T-helper 2 cell treated with Interferon-gamma antibody and Interleukin-4, amounts not matched to agents 100 ng/mL and 5 ng/mL, for 36 hours (primary cell): ENCODE measurements at regions not wholly inside any gene's neighbourhood (a gene's known extent, or its start where the extent isn't known, plus 50 kb on each side); places are given as distances from the start of the nearest gene placed in this dataset.

Experiments
- intact Hi-C: fragments of 100-400 bp; cut with micrococcal nuclease; formaldehyde crosslinking; loops from one replicate; pipeline ENCODE4 v1.15.1; 2023

- intact Hi-C loops = no loop called here
These were observed 95.0 kb upstream of the KIAA1217 start for GRCh38 chr10:24113901-24114300.

GRCh38 chr10:24114556-24114955, 94.4 kb upstream of the KIAA1217 start:
- intact Hi-C loops = no loop called here

DNA sequence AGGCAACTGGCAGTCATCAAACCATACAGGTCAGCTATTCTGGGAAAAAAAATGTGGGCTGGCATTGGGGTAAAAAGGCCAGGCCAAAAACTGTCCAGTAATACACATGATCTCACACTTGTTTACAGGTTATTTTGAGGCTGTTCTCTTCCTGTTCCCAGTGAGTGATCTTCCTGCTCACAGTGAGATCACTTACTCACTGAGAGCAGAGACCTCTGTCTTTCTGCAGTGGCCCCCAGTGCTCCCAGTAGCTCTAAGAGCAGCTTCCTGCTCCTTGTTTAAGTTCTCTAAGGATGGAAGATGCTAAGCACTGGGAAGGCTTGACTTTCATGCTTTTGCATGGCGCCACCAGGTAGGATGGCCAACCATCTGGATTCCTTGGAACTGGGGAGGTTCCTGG, 93.5 kb upstream of the KIAA1217 start:
- intact Hi-C loops = no loop called here

- intact Hi-C loops = no loop called here
These were observed 90.7 kb upstream of the KIAA1217 start for GRCh38 chr10:24118246-24118645.

- intact Hi-C loops = no loop called here
These were observed 89.0 kb upstream of the KIAA1217 start for GRCh38 chr10:24119896-24120295.

DNA sequence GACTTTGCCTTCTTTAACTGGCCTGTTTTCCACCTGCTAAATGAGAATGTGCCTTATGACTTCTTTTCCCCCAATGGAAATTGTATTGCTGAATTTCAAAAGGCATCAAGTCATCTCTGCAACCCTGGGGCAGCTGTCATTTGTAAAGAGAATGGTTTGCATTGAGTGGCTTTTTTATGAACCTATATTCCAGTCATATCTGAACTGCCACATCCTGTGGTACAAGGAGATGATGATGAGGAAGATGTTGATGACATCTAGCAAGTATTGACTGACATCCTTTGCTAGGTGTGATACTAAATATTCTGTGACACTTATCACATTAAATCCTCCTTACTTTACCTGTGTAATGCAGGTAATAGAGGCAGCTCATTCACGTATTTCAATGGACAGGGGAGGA, 88.3 kb upstream of the KIAA1217 start:
- intact Hi-C loops = no loop called here

GRCh38 chr10:24127516-24127915, 81.4 kb upstream of the KIAA1217 start:
- intact Hi-C loops = no loop called here

- intact Hi-C loops = no loop called here
These were observed 80.7 kb upstream of the KIAA1217 start for GRCh38 chr10:24128066-24128730.

DNA sequence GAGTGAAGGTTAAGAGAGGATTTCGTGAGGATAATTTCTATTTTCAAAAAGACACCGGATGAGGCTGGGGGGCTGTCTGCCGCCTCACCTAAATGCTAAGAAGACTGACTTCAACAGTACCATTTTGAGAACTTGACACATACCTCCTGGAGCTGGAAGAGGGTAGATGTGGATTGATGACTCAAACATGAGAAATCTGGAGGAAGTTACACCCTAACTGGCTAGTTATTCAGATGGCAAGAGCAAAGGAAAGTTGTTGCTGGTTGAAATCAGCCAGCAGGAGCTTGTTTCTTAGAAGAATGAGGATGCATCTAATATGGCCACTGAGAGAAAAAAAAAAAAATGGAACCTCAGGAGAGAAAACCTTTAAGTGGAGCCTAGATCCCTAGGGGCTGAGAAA, 76.2 kb upstream of the KIAA1217 start:
- intact Hi-C loops = no loop called here

- intact Hi-C loops = no loop called here
These were observed 75.1 kb upstream of the KIAA1217 start for GRCh38 chr10:24133835-24134234.

GRCh38 chr10:24136070-24136469, 72.9 kb upstream of the KIAA1217 start:
- intact Hi-C loops = no loop called here

GRCh38 chr10:24147321-24147720, 61.6 kb upstream of the KIAA1217 start:
- intact Hi-C loops = no loop called here

DNA sequence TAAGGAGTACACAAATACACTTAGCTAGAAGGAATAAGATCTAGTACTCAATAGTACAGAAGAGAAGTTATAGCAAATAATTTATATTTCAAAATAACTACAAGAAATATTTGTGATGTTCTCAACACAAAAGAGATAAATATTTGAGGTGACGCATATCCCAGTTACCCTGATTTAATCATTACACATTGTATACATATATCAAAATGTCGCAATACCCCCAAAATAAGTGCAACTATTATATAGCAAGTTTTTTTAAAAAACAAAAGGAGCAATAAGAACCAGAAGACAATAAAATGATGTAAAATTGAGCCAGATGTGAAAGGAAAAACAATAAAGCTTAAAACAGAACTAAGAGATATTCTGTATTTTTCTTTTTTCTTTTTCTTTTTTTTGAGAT, 59.3 kb upstream of the KIAA1217 start:
- intact Hi-C loops = no loop called here

- intact Hi-C loops = no loop called here
These were observed 58.1 kb upstream of the KIAA1217 start for GRCh38 chr10:24150853-24151252.

DNA sequence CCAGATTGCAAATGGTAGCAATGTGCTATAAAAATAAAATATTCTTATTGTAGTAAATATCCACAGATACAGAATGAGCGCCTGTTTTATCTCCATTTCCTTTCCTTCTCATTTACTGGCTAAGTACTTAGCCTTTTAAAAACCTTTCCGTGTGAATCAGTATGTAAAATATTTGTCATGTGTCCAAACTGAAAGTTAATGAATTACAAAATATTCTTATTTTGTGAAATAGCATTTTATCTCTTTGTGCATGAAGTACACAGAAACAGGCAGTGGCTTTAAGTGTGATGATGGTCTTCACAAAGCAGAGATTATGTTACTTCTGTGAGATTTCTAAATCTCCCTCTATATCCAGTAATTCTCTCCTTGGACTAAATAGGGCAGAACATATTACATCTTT, 56.7 kb upstream of the KIAA1217 start:
- intact Hi-C loops = no loop called here

- intact Hi-C loops = no loop called here
These were observed 55.9 kb upstream of the KIAA1217 start for GRCh38 chr10:24153031-24153430.

GRCh38 chr10:24153537-24153936, 55.4 kb upstream of the KIAA1217 start:
- intact Hi-C loops = no loop called here

DNA sequence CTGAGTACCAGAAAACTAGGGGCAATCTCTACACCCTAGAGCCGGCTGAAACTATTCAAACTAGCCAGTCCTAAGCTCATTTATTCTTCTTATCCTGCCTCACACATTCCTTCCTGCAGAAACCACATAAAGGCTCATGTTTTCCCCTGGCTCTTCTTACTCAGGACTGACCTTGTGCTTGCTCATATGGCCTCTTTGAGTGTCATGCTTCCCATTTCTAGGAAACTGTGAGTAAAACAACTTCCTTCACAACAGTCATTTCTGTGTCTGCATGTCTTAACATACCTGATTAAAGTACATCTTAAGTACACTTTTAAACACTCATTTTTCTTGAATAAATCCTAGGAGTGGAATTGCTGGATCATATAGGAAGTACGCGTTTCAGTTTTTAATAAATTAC, 52.3 kb upstream of the KIAA1217 start:
- intact Hi-C loops = no loop called here

- intact Hi-C loops = no loop called here
These were observed 51.4 kb upstream of the KIAA1217 start for GRCh38 chr10:24157567-24157966.
